ENCODE measurements at regions not wholly inside any gene's neighbourhood (a gene's known extent, or its start where the extent isn't known, plus 50 kb on each side); places are given as distances from the start of the nearest gene placed in this dataset.
"Not testable (repeated sequence)": the region's sequence is repeated elsewhere in the genome, so short reads cannot be mapped to it uniquely, and the experiment has no call there.

DNA sequence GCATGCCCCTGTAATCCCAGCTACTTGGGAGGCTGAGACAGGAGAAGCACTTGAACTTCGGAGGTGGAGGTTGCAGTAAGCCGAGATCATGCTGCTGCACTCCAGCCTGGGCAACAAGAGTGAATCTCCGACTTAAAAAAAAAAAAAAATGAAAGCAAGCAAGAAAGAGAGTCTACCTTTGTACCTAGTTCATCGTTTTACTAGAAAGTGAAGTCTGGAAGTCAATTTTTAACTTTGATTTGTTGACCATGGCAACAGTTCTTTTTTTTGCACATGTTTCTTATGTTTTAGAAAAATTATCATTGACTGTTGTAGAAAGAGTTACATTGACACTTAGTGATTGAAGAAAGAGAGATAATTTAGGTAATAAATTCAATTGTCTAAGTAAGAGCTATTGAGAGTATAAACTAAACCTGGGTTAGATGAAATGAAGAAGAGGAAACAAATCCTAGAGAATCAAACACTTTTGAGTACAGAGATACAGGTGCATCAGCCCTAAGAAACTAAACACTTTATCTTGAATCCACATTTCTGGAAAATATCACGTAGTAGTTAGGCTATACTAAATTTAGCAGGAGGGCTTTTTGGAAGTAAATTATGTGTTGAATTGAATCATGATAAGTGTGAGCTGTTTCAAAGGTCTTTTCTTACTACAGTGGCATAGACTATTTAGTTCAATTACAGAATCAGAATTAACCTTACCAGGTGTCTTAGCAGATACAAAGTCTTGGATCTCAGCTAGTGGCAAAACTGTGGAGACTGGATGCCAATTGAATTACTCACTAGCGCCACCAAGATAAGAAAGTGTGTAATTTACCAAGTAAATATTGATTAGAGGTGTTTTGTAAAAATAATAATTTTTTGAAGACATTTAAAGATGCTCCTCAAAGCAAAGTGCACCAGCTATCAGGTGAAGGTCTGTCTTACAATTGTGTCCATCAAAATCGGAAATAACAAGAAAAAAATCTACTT lies 303.4 kb upstream of the NRXN1 start:
- DNase-seq, result no peak

DNA sequence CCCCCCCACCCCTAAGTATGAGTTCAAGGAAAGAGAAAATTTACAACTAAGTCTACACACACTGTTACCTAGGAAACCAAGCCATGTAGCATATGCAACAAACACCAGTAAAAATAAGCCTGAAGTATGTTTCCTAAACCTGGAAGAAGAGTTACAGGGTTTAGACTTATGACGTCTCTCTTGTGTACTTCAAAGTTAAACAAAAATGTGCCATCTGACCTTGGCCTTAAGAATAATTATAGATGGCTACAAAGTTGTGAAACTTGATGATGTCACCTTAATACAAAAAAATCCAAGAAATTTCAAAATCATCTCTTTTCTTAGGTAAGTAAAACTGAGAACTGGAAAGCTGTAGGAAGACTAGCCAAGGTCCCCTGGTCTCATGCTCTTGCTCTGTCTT lies 297.6 kb upstream of the NRXN1 start:
- ATAC-seq (no peak), DNase-seq (no peak)

More for the DNA sequence above, 303.4 kb upstream of the NRXN1 start:
- ATAC-seq, result no peak

DNA sequence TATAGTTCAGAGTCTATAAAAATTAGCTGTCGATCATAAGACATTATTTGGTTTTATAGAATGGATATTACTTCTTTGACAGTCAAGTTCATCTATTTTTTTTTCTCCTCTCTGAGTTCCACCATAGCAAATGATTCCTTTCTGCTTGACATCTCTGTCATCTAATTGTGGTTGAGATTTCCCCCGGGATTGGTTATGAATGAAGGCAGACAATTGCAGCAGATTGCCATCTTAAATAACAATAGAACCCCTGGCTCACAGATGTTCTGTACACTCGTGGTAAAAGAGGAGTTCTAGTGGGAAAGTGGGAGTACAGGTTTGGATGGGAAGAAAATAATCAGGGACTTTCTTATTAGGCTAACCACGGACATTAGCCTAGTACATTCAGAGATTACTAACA lies 292.1 kb upstream of the NRXN1 start:
- no peak for ATAC-seq

DNA sequence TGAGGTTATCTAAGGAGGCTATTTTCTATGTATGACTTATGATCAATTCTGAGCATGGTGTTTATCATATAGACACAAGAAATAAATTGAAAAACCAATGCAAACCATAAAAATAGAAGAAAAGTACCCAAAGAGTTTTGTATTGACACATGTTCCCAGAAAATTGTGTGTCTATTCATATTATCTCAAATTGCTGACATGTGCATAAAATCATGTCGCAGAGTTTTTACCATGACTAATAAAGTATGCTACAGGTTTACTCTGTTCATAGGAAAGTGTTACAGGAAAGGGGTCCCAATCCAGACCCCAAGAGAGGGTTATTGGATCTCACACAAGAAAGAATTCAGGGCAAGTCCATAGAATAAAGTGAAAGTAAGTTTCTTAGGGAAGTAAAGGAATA lies 290.7 kb upstream of the NRXN1 start:
- DNase-seq, result no peak
- ATAC-seq, result no peak

More for the DNA sequence above, 292.1 kb upstream of the NRXN1 start:
- DNase-seq, result no peak

DNA sequence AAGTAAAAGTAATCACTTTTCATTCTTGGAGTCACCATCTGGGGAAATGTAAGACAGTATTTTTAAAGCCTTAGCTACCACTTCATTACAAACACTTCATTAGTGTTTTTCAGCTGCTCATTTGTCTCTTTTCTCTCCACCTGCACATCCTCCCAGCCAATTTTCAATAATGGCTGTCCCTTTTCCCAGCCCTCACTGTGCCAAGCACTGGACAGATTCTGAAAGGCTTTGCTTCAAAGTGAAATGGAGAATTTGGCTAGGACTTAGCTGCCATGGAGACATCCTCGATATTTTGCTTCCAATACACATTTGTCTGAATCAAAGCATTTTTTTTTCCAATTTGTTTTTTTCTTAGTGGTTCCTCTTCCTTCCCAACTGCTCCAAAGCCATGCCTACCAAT lies 272.4 kb upstream of the NRXN1 start:
- DNase-seq (no peak), ATAC-seq (no peak)

DNA sequence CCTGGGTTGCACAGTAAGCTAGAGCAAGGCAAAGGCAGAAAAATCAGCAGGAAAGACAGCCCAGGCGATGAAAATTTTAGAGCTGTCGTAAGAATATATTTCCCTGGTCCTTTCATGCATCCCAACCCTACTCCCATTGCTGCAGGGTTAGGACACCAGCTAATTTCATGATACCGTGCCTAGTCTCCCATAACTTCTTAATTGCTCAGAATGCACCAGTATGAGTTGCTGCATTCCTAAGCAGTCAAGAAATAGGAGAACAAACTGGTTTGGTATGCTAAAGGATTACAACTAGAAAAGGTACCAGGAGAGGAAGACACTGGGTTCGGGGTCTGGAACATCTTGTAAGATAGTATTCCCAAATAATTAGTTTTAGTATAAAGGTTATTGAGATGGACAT lies 269.4 kb upstream of the NRXN1 start:
- no peak for ATAC-seq

DNA sequence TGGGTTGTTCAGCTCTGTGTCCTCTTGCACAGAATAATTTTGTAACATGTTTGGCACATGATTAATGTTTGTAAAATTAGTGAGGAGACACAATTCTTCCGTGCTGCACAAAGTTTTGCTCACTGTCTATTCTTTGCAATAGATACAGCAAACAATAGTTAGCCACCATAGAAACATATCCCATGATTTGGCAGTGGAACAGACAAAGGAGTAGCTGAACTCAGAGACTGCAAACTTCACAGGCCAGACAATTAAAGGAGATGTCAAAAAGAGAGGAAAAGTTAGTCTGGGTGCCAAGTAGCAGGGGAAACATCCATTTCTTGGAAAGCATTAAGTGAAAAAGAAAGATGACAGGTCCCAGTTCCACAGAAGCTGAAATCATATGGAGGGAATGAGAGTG lies 267.4 kb upstream of the NRXN1 start:
- ATAC-seq, result no peak
- no peak for DNase-seq

More for the DNA sequence above, 269.4 kb upstream of the NRXN1 start:
- no peak for DNase-seq

DNA sequence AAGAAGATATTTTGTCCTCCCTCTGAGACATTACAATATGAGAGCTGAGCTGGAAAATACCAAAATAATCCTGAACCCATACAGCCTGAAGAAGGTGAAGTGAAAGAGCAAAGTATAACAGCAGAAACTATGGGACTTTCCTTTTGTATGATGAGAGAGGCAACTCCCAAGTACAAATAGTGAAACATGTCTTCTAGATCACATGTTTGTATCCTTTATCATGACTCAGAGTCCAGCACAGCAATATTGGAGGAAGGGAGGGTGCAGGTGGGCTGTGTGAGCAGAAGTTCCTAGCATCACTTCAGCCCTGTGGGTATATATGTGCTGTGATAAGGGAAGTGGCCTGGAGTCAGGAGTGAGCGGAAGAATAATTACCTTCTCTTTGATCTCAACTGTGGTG lies 265.6 kb upstream of the NRXN1 start:
- no peak for ATAC-seq
- no peak for DNase-seq

DNA sequence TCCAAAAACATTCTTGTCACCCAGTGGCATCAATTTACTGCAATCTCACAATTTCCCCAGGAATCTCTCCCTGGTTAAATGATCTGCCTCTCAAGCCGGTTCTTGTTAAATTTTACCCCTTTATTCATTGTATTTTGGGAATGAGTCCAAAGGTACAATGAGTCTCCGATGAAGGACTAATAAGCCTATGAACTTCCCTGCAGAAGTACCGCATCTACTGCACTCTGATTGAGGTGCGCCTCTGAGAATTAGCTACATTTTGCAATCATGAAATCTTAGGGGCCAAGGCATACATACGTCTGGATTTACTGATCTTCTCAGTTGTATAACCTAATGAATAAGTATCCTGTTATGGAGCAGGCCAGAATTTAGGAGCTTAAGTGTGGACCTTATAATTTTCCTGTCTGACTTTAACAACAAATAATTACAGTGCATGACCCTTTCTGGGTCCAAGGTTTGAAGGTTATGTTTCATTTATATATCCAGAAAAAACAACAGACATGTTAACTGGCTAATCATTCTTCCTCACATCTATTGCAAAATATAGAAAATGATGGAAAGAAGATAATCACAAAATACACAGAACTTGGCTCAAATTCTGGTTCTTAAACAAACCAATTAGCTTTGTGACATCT lies 261.8 kb upstream of the NRXN1 start:
- no peak for ATAC-seq
- no peak for DNase-seq

DNA sequence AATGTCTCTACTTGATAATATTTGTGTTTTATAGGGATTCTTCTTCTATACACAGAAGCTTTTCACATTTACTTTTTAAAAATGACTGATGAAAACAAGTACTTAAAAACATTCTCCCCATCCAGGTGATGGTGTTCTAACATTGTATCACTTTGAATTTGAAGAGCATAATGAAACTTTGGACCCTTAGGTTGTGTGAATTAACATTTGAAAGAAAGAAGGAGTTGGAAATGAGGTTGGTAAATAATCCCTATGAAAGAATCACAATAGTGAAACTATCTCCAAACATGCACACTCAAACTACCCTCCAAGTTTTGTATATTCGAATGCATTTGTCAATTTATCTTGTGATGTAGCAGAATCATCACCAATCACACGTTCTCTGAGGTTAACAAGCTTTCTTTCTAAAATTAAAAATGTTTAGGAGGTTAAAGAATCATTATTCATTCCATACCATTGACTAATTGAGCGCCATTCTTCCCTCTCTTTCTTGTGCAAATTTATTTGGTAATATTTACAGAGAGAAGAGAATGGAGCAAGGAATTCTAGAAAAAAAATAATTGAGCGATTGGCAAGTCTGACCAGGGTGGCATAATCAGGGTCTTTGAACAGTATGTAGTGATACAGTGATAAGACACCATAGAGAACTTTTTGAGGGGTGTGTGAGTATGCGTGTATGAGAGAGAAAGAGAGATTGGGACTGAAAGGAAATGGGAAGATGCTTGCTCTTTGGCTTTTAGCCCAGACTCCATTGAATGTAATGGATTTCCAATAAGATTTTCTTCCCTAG lies 260.0 kb upstream of the NRXN1 start:
- ATAC-seq, result no peak
- DNase-seq, result no peak

DNA sequence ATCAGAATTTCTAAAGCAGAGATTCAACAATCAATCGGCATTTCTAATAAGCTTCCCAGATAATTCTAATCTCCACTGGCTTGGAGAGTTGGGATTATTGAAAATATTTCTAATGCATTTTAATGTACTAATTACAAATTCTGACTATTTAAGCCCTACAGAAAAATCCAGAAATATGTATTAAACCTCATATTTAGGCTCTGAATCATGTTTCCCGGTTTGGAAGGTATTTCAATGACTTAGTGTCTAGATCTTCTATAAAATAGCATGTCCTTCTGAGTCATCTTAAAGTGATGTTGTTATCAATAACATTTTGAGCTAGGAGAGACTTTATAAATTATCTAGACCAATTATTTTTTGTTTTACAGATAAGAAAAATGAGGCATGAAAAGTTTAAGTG lies 258.8 kb upstream of the NRXN1 start:
- DNase-seq, result no peak
- no peak for ATAC-seq

DNA sequence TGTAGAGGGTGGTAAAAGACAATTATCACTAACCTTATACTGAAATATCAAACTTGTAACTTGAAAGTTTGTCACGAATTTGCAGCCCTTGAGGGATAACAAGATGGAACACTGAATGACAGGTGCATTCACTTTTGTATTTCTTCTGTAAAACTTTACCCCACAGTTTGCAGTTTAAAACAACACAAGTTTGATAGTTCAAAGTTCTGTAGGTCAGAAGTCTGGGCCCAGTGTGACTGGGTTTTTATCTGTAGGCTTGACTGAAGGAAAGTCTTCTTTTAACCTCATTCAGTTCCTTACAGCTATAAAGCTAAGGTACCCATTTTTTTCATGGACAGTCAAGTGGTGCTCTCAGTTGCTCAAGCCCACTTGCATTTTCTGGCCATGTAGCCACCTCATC lies 257.1 kb upstream of the NRXN1 start:
- DNase-seq (no peak), ATAC-seq (no peak)

DNA sequence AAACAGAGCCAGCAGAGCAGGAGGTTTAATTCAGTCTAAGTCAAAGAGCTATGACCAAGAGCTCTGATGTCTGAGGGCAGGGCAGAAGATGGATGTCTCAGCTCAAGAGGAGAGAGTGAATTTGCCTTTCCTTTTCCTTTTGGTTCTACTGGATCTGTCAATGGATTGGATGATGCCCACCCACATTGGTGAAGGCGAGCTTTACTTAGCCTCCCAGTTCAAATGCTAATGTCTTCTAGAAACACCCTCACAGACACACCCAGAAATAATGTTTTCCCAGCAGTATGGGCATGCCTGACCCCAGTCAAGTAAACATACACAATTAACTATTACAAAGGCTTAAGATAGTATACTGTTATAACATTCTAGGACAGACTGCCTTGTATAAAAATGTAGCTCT lies 236.3 kb upstream of the NRXN1 start:
- DNase-seq (no peak), ATAC-seq (no peak)

DNA sequence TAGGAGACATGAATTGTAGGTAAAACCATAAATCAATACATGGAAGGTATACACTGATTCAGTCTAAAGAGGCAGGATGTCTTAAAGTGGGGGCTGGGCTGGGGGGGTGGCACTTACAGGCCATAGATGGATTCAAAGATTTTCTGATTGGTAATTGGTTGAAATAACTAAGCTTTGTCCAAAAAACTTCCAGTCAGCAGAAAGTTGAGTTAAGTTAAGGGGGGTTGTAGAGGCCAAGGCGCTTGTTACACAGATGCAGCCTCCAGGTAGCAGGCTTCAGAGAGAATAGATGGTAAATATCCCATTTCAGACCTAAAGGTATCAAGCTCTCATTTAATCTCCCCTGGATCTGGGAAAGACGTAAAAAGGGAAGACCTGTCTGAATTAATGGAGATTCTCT lies 233.6 kb upstream of the NRXN1 start:
- no peak for ATAC-seq
- no peak for DNase-seq

DNA sequence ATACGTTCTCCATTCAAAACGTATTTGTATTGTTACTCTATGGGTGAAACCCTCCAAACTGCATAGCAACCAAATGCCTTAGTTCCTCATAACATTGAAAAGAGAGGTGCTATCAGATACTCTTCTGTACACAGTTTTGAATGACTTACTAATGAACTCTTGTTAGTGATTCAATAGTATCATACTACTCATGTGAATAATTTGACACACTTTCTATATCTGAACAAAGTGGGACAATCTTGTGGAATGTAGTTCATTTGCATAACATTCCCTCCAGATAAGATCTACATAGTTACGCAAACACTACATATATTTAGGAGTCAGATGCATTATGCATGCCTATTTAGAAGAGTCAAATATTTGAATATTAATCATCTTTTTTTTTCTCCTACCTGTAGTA lies 232.0 kb upstream of the NRXN1 start:
- ATAC-seq (no peak), DNase-seq (no peak)

DNA sequence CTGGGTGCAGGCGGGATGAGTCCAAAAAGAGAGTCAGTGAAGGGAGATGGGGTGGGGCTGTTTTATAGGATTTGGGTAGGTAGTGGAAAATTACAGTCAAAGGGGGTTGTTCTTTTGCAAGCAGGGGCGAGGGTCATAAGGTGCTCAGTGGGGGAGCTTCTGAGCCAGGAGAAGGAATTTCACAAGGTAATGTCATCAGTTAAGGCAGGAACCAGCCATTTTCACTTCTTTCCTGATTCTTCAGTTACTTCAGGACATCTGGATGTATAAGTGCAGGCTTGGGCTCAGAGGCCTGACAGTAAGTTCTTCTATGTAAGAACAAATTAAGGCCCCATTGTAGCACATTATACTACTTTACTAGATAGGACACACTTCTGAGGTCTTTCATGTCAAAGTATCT lies 231.2 kb upstream of the NRXN1 start:
- ATAC-seq, result not testable (repeated sequence)

DNA sequence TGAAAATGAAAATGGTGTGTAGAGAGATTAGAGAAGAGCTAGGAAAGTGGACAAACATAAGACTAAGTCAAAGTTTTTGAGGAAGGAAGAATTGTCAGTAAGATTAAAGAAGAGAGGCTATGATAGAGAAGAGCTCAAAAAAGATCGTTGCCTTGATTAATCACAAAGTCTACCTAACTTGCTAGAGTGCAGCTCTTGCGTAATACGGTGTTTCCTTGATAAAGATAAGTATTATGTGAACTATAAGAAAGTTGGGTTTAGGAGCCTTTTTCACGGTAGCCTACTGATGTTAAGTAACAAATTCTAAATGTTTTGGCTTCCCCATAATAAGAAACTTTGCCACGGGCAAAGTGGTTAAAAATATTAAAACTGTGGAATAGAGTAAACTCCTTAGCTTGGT lies 226.4 kb upstream of the NRXN1 start:
- no peak for DNase-seq
- no peak for ATAC-seq

More for the DNA sequence above, 231.2 kb upstream of the NRXN1 start:
- DNase-seq, result not testable (repeated sequence)

DNA sequence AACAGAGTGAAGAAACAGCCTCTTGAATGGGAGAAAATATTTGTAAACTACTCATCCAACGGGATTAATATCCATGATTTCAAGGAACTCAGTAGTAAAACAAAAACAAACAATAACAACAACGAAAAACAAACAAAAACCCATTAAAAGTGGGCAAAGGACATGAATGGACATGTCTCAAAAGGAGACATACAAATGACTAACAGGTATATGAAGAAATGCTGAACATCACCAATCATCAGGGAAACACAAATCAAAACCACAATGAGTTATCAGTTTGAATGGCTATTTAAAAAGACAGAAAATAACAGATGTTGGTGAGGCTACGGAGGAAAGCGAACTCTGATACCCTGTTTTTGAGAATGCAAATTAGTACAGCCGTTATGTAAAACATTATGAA lies 224.8 kb upstream of the NRXN1 start:
- DNase-seq, result no peak
- no peak for ATAC-seq

DNA sequence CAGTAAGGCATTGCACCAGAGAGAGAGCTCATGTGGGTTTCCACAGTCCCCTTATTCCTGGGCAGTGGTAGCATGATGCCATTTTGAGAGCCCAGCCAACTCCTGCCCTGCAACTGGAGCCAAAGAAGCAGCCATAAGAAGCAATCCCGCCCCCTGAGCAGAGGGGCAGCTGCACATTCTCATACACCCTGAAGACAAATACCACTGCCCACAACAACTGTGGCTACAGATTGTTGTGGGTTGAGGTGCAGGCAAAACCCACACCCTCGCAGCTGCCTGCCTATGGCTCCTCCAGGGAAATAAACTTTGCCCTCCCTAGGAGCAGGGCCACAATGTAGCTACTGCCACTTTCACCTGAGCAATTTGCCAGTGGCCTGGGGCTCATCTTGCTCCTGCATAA lies 219.4 kb upstream of the NRXN1 start:
- no peak for DNase-seq
- no peak for ATAC-seq

DNA sequence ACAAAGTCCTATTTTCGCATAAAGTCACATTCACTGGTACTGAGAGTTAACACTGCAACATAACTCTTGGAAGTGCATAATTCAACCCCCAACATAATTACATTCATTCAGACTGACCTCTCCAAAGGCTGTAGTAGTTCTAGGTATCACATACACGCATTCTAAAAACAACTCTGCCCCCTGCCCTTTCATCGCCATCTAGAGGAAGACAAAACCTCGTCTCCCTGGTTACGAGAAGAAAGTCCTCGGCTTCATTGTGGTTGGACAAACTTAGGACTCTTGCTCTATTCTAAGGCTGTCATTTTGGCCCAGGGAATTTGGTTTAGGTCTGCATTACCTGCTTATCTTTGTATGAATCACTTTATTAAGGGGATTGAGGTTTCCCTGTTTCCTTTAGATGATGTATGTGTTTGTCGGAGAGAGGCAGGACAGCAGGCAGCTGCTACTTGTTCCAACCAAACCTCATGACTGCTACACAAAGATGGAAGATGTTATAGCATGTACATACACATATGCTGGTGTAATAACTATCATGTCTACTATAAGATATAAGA lies 215.4 kb upstream of the NRXN1 start:
- ATAC-seq, result no peak
- DNase-seq, result no peak

DNA sequence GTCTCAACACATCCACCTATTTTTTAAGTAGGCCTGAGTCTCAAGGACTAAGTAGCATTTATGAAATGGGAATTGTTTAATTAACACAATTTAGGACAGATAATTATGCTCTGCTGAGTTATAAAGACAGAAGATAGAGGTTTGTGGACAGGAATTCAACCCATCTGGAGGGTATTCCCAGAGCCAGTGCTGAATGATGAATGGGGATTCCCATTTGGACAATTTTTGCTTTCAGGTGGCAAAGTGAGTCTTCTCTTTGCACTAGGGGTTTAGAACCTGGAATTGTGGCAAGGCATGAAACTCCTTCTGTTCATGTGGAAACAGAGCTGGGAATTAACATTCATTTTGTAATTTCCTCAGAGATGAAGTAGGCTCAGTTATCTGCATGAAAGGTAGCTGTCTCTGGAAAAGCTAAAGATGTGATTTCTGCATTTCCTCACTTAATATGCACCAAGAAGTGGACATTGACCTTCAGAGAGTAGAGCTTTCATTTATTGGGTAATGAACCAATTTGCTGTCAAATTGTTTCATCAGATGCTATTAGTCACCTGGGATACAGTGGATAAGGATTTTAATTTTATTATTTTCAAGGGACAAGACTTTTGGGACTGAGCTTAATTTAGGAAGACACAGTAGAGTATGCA lies 212.1 kb upstream of the NRXN1 start:
- ATAC-seq (no peak), DNase-seq (no peak)

Measured in stimulated activated naive CD8-positive, alpha-beta T cell treated with anti-CD3 and anti-CD28 coated beads, Interleukin-15, Interleukin-2, amounts not matched to agents 100 U/mL and 50 U/mL, for 24 hours (primary cell).